Hepatocyte (in vitro differentiated cells): ENCODE measurements at regions not wholly inside any gene's neighbourhood (a gene's known extent, or its start where the extent isn't known, plus 50 kb on each side); places are given as distances from the start of the nearest gene placed in this dataset.

Experiments used
- EZH2 ChIP-seq: fragments of 200-600 bp; sonication (generic); IDR thresholded peaks from 2 replicates; pipeline ENCODE4 v1.6.1; 2016; ENCODE audit warnings: antibody characterized with exemption, mild to moderate bottlenecking, borderline replicate concordance
- EZH2phosphoT487 ChIP-seq: fragments of 200-600 bp; sonication (generic); IDR thresholded peaks from one replicate; pipeline ENCODE4 v1.6.1; 2018; ENCODE audit warnings: antibody characterized with exemption, mild to moderate bottlenecking, low read depth, moderate library complexity; ENCODE audit not compliant: unreplicated experiment, severe bottlenecking
- TF ChIP-seq, protein P1 (sequence below): fragments of 200-600 bp; sonication (generic); IDR thresholded peaks from 2 replicates; pipeline ENCODE4 v1.5.1; 2016; ENCODE audit warnings: antibody characterized with exemption, mild to moderate bottlenecking; ENCODE audit not compliant: poor library complexity

DNA sequence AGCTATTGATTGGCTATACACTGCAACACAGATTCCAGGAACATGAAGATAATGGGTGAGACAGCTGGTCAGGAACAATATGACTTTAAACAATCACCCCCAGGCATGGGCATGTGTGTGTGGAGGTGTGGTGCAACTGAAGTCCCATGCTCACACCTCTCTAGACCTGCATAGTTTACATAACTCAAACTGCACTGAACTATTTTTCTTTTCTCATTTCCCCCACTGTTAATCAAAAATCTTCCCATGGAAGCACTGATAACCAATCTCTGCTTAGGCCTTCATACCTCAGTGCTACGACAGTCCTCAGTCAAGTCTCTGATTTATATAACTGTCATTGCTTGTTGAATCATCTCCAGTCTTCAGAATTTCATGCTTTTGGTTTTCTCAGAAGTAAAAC is 600.2 kb downstream of the NTRK3 start:
- TF ChIP-seq, protein P1, sequence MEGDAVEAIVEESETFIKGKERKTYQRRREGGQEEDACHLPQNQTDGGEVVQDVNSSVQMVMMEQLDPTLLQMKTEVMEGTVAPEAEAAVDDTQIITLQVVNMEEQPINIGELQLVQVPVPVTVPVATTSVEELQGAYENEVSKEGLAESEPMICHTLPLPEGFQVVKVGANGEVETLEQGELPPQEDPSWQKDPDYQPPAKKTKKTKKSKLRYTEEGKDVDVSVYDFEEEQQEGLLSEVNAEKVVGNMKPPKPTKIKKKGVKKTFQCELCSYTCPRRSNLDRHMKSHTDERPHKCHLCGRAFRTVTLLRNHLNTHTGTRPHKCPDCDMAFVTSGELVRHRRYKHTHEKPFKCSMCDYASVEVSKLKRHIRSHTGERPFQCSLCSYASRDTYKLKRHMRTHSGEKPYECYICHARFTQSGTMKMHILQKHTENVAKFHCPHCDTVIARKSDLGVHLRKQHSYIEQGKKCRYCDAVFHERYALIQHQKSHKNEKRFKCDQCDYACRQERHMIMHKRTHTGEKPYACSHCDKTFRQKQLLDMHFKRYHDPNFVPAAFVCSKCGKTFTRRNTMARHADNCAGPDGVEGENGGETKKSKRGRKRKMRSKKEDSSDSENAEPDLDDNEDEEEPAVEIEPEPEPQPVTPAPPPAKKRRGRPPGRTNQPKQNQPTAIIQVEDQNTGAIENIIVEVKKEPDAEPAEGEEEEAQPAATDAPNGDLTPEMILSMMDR: no peak
- no peak for TF ChIP-seq EZH2phosphoT487
- TF ChIP-seq EZH2: no peak
